ENCODE measurements at regions not wholly inside any gene's neighbourhood (a gene's known extent, or its start where the extent isn't known, plus 50 kb on each side); places are given as distances from the start of the nearest gene placed in this dataset.

GRCh38 chr20:19835533-19836222, 77.6 kb downstream of the RIN2 start:
- Histone ChIP-seq H3K36me3 (ENCODE audit: insufficient read depth, low read length) (no peaks in the 10 kb centered on the region), H3K27me3 (ENCODE audit: insufficient read depth, low read length, poor library complexity, severe bottlenecking) (no peaks in the 10 kb centered on the region)
- TF ChIP-seq, protein P1, sequence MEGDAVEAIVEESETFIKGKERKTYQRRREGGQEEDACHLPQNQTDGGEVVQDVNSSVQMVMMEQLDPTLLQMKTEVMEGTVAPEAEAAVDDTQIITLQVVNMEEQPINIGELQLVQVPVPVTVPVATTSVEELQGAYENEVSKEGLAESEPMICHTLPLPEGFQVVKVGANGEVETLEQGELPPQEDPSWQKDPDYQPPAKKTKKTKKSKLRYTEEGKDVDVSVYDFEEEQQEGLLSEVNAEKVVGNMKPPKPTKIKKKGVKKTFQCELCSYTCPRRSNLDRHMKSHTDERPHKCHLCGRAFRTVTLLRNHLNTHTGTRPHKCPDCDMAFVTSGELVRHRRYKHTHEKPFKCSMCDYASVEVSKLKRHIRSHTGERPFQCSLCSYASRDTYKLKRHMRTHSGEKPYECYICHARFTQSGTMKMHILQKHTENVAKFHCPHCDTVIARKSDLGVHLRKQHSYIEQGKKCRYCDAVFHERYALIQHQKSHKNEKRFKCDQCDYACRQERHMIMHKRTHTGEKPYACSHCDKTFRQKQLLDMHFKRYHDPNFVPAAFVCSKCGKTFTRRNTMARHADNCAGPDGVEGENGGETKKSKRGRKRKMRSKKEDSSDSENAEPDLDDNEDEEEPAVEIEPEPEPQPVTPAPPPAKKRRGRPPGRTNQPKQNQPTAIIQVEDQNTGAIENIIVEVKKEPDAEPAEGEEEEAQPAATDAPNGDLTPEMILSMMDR (conservative IDR thresholded peaks at IDR 0.05; ENCODE audit: low read length) = no peak
- no peak for TF ChIP-seq EZH2phosphoT487 (IDR thresholded peaks at IDR 0.05; ENCODE audit: borderline replicate concordance)

GRCh38 chr20:19838468-19838867, 80.4 kb downstream of the RIN2 start:
- Histone ChIP-seq H4K20me1 (ENCODE audit: insufficient read depth, low read length, poor library complexity, severe bottlenecking) (no peaks in the 10 kb centered on the region), H3K79me2 (ENCODE audit: insufficient read depth, low read length) (no peaks in the 10 kb centered on the region), H2AFZ (ENCODE audit: low read length) (no peak overlapping the region), H3K4me3 (ENCODE audit: low read length, poor library complexity, severe bottlenecking) (no peak overlapping the region), H3K9me2 (replicated peaks; ENCODE audit: low read depth, low read length) (no peaks in the 10 kb centered on the region), H3K9me3 (ENCODE audit: insufficient read depth, low read depth, low read length) (no peaks in the 10 kb centered on the region), H3F3A (ENCODE audit: low read depth) (no peaks in the 10 kb centered on the region), H3K27me3 (ENCODE audit: insufficient read depth, low read length, poor library complexity, severe bottlenecking) (no peaks in the 10 kb centered on the region), H3K36me3 (ENCODE audit: insufficient read depth, low read length) (no peaks in the 10 kb centered on the region), H3K4me1 (ENCODE audit: insufficient read depth, low read length, poor library complexity, severe bottlenecking) (peaks cover 4% of the 10 kb centered on the region), H3K4me2 (ENCODE audit: low read depth, low read length, poor library complexity, severe bottlenecking) (no peak overlapping the region), H3K9ac (ENCODE audit: low read depth, low read length, poor library complexity, severe bottlenecking) (no peak overlapping the region)
- TF ChIP-seq EZH2phosphoT487 (IDR thresholded peaks at IDR 0.05; ENCODE audit: borderline replicate concordance) = no peak
- TF ChIP-seq, protein P1 (conservative IDR thresholded peaks at IDR 0.05; ENCODE audit: low read length) = no peak

More at GRCh38 chr20:19835533-19836222, 77.6 kb downstream of the RIN2 start:
- H3K9me3 ChIP-seq (ENCODE audit: insufficient read depth, low read depth, low read length) = no peaks in the 10 kb centered on the region
- H3K9ac ChIP-seq (ENCODE audit: low read depth, low read length, poor library complexity, severe bottlenecking) = no peak overlapping the region
- peaks cover 19% of the 10 kb centered on the region for H3K4me1 ChIP-seq (ENCODE audit: insufficient read depth, low read length, poor library complexity, severe bottlenecking)
- no peaks in the 10 kb centered on the region for H3F3A ChIP-seq (ENCODE audit: low read depth)
- H3K4me2 ChIP-seq (ENCODE audit: low read depth, low read length, poor library complexity, severe bottlenecking) = no peak overlapping the region
- no peak overlapping the region for H3K4me3 ChIP-seq (ENCODE audit: low read length, poor library complexity, severe bottlenecking)
- no peaks in the 10 kb centered on the region for H3K9me2 ChIP-seq (replicated peaks; ENCODE audit: low read depth, low read length)
- H2AFZ ChIP-seq (ENCODE audit: low read length) = no peak overlapping the region
- no peaks in the 10 kb centered on the region for H4K20me1 ChIP-seq (ENCODE audit: insufficient read depth, low read length, poor library complexity, severe bottlenecking)
- no peaks in the 10 kb centered on the region for H3K79me2 ChIP-seq (ENCODE audit: insufficient read depth, low read length)

DNA sequence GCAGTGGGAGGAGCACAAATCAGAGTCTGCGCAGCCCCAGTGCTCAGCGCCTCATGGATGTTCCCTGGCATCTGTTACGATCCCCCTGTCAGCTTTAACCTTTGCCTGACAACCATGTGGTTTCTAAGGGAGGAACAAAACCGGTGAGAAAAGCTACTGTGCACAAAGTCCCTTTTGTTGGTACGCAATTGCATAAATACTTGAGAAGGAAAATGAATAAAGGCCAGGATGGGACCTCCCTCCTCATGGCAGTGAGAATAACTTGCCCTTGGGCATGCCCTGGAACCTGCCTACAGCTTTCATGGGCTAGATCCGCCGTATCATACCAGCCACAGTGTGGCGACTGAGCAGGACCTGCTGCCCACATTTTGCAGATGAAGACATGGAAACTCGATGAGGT, 81.0 kb downstream of the RIN2 start:
- H3K4me3 ChIP-seq (ENCODE audit: low read length, poor library complexity, severe bottlenecking) = no peak overlapping the region
- no peaks in the 10 kb centered on the region for H3K9me2 ChIP-seq (replicated peaks; ENCODE audit: low read depth, low read length)
- no peaks in the 10 kb centered on the region for H4K20me1 ChIP-seq (ENCODE audit: insufficient read depth, low read length, poor library complexity, severe bottlenecking)
- TF ChIP-seq, protein P1 (conservative IDR thresholded peaks at IDR 0.05; ENCODE audit: low read length) = no peak
- TF ChIP-seq EZH2phosphoT487 (IDR thresholded peaks at IDR 0.05; ENCODE audit: borderline replicate concordance) = no peak
- H3K4me2 ChIP-seq (ENCODE audit: low read depth, low read length, poor library complexity, severe bottlenecking) = no peak overlapping the region
- H3K79me2 ChIP-seq (ENCODE audit: insufficient read depth, low read length) = no peaks in the 10 kb centered on the region
- no peak overlapping the region for H2AFZ ChIP-seq (ENCODE audit: low read length)
- no peak overlapping the region for H3K9ac ChIP-seq (ENCODE audit: low read depth, low read length, poor library complexity, severe bottlenecking)
- H3K9me3 ChIP-seq (ENCODE audit: insufficient read depth, low read depth, low read length) = no peaks in the 10 kb centered on the region
- H3F3A ChIP-seq (ENCODE audit: low read depth) = no peaks in the 10 kb centered on the region
- no peaks in the 10 kb centered on the region for H3K4me1 ChIP-seq (ENCODE audit: insufficient read depth, low read length, poor library complexity, severe bottlenecking)
- no peaks in the 10 kb centered on the region for H3K36me3 ChIP-seq (ENCODE audit: insufficient read depth, low read length)
- no peaks in the 10 kb centered on the region for H3K27me3 ChIP-seq (ENCODE audit: insufficient read depth, low read length, poor library complexity, severe bottlenecking)

All from Loucy (cell line).